Liver (tissue), 8 donors: ENCODE measurements at regions not wholly inside any gene's neighbourhood (a gene's known extent, or its start where the extent isn't known, plus 50 kb on each side); places are given as distances from the start of the nearest gene placed in this dataset.

Experiments used
- DNase-seq: peaks from one replicate; pipeline ENCODE4 v3.0.0-alpha.2; 2017; ENCODE audit warnings: low spot score
- H3K27ac ChIP-seq, 2 donors: one replicate each; pipeline ENCODE4 v1.7.0; 2013; ENCODE audit warnings: inconsistent platforms in 2 of 2, low read length in 2 of 2, control low read depth in 1 of 2, low read depth in 1 of 2, mild to moderate bottlenecking in 1 of 2
- H3K27me3 ChIP-seq, 4 donors: one replicate each; pipeline versions ENCODE4 v1.6.1 to v1.7.0; 2013; ENCODE audit warnings: low read length in 3 of 4, inconsistent platforms in 1 of 4, mild to moderate bottlenecking in 1 of 4, moderate library complexity in 1 of 4; ENCODE audit not compliant: control insufficient read depth in 4 of 4, insufficient read depth in 4 of 4
- H3K36me3 ChIP-seq, 4 donors: one replicate each; pipeline versions ENCODE4 v1.6.1 to v1.7.0; 2013; ENCODE audit warnings: low read length in 3 of 4, mild to moderate bottlenecking in 3 of 4, low read depth in 1 of 4, moderate library complexity in 1 of 4; ENCODE audit not compliant: control insufficient read depth in 4 of 4, insufficient read depth in 3 of 4
- H3K4me1 ChIP-seq, 4 donors: one replicate each; pipeline versions ENCODE4 v1.6.1 to v1.7.0; 2013; ENCODE audit warnings: low read length in 3 of 4, mild to moderate bottlenecking in 3 of 4, moderate library complexity in 1 of 4; ENCODE audit not compliant: control insufficient read depth in 4 of 4, insufficient read depth in 4 of 4
- H3K4me3 ChIP-seq, 3 donors: one replicate each; pipeline versions ENCODE4 v1.6.1 to v1.7.0; 2013; ENCODE audit warnings: low read length in 3 of 3, control low read depth in 1 of 3, low read depth in 1 of 3, mild to moderate bottlenecking in 1 of 3
- H3K9ac ChIP-seq, 2 donors: one replicate each; pipeline ENCODE4 v1.7.0; 2013; ENCODE audit warnings: low read length in 2 of 2, mild to moderate bottlenecking in 2 of 2, moderate library complexity in 2 of 2, control low read depth in 1 of 2, low read depth in 1 of 2
- H3K9me3 ChIP-seq, 4 donors: one replicate each; pipeline versions ENCODE4 v1.6.1 to v1.7.0; 2013; ENCODE audit warnings: low read length in 3 of 4; ENCODE audit not compliant: control insufficient read depth in 4 of 4
- EGR1 ChIP-seq, 2 donors: IDR thresholded peaks; 2 replicates each; pipeline ENCODE4 v1.6.1; 2016 to 2018; ENCODE audit warnings: antibody characterized with exemption in 2 of 2, low read depth in 2 of 2
- FOXA1 ChIP-seq: IDR thresholded peaks from 2 replicates; pipeline ENCODE4 v1.6.1; 2016; ENCODE audit warnings: antibody characterized with exemption
- FOXA2 ChIP-seq: IDR thresholded peaks from 2 replicates; pipeline ENCODE4 v1.6.1; 2016; ENCODE audit warnings: antibody characterized with exemption
- GABPA ChIP-seq, 2 donors: IDR thresholded peaks in 1 of 2; conservative IDR thresholded peaks in 1 of 2; 2 replicates each; pipeline ENCODE4 v1.6.1; 2016; ENCODE audit warnings: antibody characterized with exemption in 2 of 2, mild to moderate bottlenecking in 1 of 2, moderate library complexity in 1 of 2
- HNF4A ChIP-seq, 2 donors: conservative IDR thresholded peaks; 2 replicates each; pipeline ENCODE4 v1.6.1; 2016; ENCODE audit warnings: antibody characterized with exemption in 2 of 2, mild to moderate bottlenecking in 2 of 2
- HNF4G ChIP-seq: IDR thresholded peaks from 2 replicates; pipeline ENCODE4 v1.6.1; 2016; ENCODE audit warnings: antibody characterized with exemption
- JUND ChIP-seq, 2 donors: IDR thresholded peaks; 2 replicates each; pipeline ENCODE4 v1.6.1; 2016; ENCODE audit warnings: antibody characterized with exemption in 2 of 2
- NR2F2 ChIP-seq: IDR thresholded peaks from 2 replicates; pipeline ENCODE4 v1.6.1; 2016; ENCODE audit warnings: antibody characterized with exemption
- RAD21 ChIP-seq, 2 donors: IDR thresholded peaks; 2 replicates each; pipeline ENCODE4 v1.6.1; 2016; ENCODE audit warnings: antibody characterized with exemption in 2 of 2, mild to moderate bottlenecking in 2 of 2
- RXRA ChIP-seq, 2 donors: IDR thresholded peaks; 2 replicates each; pipeline ENCODE4 v1.6.1; 2017 to 2018; ENCODE audit warnings: antibody characterized with exemption in 2 of 2, mild to moderate bottlenecking in 1 of 2
- SP1 ChIP-seq: IDR thresholded peaks from 2 replicates; pipeline ENCODE4 v1.6.1; 2018; ENCODE audit warnings: antibody characterized with exemption, mild to moderate bottlenecking
- TAF1 ChIP-seq: conservative IDR thresholded peaks from 2 replicates; pipeline ENCODE4 v1.6.1; 2016; ENCODE audit warnings: antibody characterized with exemption, mild to moderate bottlenecking
- YY1 ChIP-seq: IDR thresholded peaks from 2 replicates; pipeline ENCODE4 v1.6.1; 2016; ENCODE audit warnings: antibody characterized with exemption, mild to moderate bottlenecking
- WGBS: extraction: QIAGEN DNeasy Blood & Tissue Kit; methylation state at CpG from one replicate; pipeline ENCODE4 v1.1.7; 2013; 5-methylcytosine and 5-hydroxymethylcytosine counted together
- TF ChIP-seq, protein P1 (sequence below): IDR thresholded peaks from 2 replicates; pipeline ENCODE4 v1.6.1; 2016; ENCODE audit warnings: antibody characterized with exemption
- TF ChIP-seq, protein P2 (sequence below): fragments of 150-350 bp; IDR thresholded peaks from 2 replicates; pipeline ENCODE4 v1.5.1; 2017; ENCODE audit warnings: improper control_type of control experiment, low read depth, low read length; ENCODE audit not compliant: missing input control
- TF ChIP-seq, protein P3 (sequence below): IDR thresholded peaks from 2 replicates; pipeline ENCODE4 v1.6.1; 2016; ENCODE audit warnings: antibody characterized with exemption
- TF ChIP-seq, protein P4 (sequence below): IDR thresholded peaks from 2 replicates; pipeline ENCODE4 v1.6.1; 2016; ENCODE audit warnings: antibody characterized with exemption
- TF ChIP-seq, protein P5 (sequence below): IDR thresholded peaks from 2 replicates; pipeline ENCODE4 v1.6.1; 2016; ENCODE audit warnings: antibody characterized with exemption, mild to moderate bottlenecking
- donor health status: healthy.
- donor health status: healthy.
- donor health status: healthy.
- donor health status: healthy.
- donor health status: healthy.

DNA sequence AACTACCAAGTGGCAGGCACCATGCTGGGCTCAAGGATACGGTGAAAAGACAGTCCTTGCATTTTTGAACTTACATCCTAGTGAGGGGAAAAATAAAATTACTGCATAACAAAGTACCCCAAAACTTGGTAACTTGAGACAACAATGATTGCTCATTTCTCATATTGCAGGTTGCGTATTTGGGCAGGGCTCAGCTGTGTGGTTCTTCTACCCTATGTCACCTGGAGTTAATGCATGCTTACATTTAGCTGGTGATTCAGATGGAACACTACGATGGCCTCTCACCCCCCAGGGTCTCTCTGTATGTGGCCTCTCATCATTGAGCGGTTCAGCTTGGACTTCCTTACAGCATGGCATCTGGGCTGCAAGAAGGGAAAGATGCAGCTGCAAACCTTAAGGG lies 60.7 kb upstream of the RBM19 start:
- Histone ChIP-seq H3K9ac (no peak overlapping the region), H3K4me1 (no peaks in the 10 kb centered on the region), H3K27ac (no peak overlapping the region), H3K36me3 (no peaks in the 10 kb centered on the region), H3K9me3 (peaks cover 0 to 4% (median under 1%) of the 10 kb centered on the region in 4 donors), H3K27me3 (no peaks in the 10 kb centered on the region), H3K4me3 (no peak overlapping the region)
- WGBS, result 84% methylated on average over 4 of the region's 4 CpGs
- no peak for DNase-seq
- TF ChIP-seq HNF4G (no peak), FOXA1 (no peak), RAD21 (IDR thresholded peaks at IDR 0.05) (no peak), JUND (IDR thresholded peaks at IDR 0.05) (no peak), EGR1 (IDR thresholded peaks at IDR 0.05; ENCODE audit: low read depth in 2 of 2) (no peak), TAF1 (no peak), FOXA2 (no peak), SP1 (no peak), HNF4A (conservative IDR thresholded peaks at IDR 0.05) (no peak), RXRA (IDR thresholded peaks at IDR 0.05) (no peak)
- TF ChIP-seq, protein P1, sequence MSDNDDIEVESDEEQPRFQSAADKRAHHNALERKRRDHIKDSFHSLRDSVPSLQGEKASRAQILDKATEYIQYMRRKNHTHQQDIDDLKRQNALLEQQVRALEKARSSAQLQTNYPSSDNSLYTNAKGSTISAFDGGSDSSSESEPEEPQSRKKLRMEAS, result no peak
- TF ChIP-seq, protein P2, sequence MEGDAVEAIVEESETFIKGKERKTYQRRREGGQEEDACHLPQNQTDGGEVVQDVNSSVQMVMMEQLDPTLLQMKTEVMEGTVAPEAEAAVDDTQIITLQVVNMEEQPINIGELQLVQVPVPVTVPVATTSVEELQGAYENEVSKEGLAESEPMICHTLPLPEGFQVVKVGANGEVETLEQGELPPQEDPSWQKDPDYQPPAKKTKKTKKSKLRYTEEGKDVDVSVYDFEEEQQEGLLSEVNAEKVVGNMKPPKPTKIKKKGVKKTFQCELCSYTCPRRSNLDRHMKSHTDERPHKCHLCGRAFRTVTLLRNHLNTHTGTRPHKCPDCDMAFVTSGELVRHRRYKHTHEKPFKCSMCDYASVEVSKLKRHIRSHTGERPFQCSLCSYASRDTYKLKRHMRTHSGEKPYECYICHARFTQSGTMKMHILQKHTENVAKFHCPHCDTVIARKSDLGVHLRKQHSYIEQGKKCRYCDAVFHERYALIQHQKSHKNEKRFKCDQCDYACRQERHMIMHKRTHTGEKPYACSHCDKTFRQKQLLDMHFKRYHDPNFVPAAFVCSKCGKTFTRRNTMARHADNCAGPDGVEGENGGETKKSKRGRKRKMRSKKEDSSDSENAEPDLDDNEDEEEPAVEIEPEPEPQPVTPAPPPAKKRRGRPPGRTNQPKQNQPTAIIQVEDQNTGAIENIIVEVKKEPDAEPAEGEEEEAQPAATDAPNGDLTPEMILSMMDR, result no peak
- TF ChIP-seq, protein P3, sequence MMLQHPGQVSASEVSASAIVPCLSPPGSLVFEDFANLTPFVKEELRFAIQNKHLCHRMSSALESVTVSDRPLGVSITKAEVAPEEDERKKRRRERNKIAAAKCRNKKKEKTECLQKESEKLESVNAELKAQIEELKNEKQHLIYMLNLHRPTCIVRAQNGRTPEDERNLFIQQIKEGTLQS, result no peak
- TF ChIP-seq, protein P4, sequence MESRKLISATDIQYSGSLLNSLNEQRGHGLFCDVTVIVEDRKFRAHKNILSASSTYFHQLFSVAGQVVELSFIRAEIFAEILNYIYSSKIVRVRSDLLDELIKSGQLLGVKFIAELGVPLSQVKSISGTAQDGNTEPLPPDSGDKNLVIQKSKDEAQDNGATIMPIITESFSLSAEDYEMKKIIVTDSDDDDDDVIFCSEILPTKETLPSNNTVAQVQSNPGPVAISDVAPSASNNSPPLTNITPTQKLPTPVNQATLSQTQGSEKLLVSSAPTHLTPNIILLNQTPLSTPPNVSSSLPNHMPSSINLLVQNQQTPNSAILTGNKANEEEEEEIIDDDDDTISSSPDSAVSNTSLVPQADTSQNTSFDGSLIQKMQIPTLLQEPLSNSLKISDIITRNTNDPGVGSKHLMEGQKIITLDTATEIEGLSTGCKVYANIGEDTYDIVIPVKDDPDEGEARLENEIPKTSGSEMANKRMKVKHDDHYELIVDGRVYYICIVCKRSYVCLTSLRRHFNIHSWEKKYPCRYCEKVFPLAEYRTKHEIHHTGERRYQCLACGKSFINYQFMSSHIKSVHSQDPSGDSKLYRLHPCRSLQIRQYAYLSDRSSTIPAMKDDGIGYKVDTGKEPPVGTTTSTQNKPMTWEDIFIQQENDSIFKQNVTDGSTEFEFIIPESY, result no peak

DNA sequence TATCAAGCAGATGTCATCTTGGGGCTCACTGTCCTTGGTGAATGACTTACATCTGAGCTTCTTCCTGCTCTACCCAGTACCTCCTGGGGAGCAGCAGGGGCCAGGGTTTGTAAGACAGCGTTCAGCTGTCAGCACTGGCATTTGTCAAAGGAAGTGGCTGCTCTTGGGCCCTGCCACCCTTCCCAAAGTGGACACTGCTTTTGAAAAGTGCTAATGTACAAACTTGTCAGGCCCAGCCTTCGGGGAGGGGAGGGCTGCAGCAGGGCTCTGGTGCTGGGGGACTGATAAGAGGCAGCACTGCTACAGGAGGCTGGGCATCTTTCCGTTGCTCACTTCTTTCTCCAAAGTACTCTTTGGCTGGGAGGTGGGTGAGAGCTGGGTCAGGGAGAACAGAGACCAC lies 59.8 kb upstream of the RBM19 start:
- 54% methylated on average over 3 of the region's 3 CpGs for WGBS
- Histone ChIP-seq H3K27ac (no peak overlapping the region), H3K9me3 (peaks cover 0 to 4% (median under 1%) of the 10 kb centered on the region in 4 donors), H3K4me3 (no peak overlapping the region), H3K9ac (no peak overlapping the region), H3K36me3 (no peaks in the 10 kb centered on the region), H3K4me1 (no peaks in the 10 kb centered on the region), H3K27me3 (no peaks in the 10 kb centered on the region)
- TF ChIP-seq YY1 (no peak), TAF1 (no peak), HNF4G (no peak), RXRA (IDR thresholded peaks at IDR 0.05) (no peak), NR2F2 (no peak), FOXA1 (no peak), EGR1 (IDR thresholded peaks at IDR 0.05; ENCODE audit: low read depth in 2 of 2) (no peak), SP1 (no peak), JUND (IDR thresholded peaks at IDR 0.05) (no peak), HNF4A (conservative IDR thresholded peaks at IDR 0.05) (no peak), FOXA2 (no peak), RAD21 (IDR thresholded peaks at IDR 0.05) (no peak), GABPA (IDR thresholded peaks at IDR 0.05 in 1 of 2, conservative IDR thresholded peaks at IDR 0.05 in 1 of 2) (no peak)
- TF ChIP-seq, protein P4, result no peak
- TF ChIP-seq, protein P2, result no peak
- TF ChIP-seq, protein P5, sequence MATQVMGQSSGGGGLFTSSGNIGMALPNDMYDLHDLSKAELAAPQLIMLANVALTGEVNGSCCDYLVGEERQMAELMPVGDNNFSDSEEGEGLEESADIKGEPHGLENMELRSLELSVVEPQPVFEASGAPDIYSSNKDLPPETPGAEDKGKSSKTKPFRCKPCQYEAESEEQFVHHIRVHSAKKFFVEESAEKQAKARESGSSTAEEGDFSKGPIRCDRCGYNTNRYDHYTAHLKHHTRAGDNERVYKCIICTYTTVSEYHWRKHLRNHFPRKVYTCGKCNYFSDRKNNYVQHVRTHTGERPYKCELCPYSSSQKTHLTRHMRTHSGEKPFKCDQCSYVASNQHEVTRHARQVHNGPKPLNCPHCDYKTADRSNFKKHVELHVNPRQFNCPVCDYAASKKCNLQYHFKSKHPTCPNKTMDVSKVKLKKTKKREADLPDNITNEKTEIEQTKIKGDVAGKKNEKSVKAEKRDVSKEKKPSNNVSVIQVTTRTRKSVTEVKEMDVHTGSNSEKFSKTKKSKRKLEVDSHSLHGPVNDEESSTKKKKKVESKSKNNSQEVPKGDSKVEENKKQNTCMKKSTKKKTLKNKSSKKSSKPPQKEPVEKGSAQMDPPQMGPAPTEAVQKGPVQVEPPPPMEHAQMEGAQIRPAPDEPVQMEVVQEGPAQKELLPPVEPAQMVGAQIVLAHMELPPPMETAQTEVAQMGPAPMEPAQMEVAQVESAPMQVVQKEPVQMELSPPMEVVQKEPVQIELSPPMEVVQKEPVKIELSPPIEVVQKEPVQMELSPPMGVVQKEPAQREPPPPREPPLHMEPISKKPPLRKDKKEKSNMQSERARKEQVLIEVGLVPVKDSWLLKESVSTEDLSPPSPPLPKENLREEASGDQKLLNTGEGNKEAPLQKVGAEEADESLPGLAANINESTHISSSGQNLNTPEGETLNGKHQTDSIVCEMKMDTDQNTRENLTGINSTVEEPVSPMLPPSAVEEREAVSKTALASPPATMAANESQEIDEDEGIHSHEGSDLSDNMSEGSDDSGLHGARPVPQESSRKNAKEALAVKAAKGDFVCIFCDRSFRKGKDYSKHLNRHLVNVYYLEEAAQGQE, result no peak
- TF ChIP-seq, protein P1, result no peak
- TF ChIP-seq, protein P3, result no peak
- DNase-seq, result no peak
